Small intestine (tissue), 7 donors: ENCODE measurements at regions not wholly inside any gene's neighbourhood (a gene's known extent, or its start where the extent isn't known, plus 50 kb on each side); places are given as distances from the start of the nearest gene placed in this dataset.

Source experiments
- DNase-seq, 2 donors: peaks; one replicate each; pipeline versions ENCODE4 v3.0.0 to v3.0.0-alpha.2; 2013
- FAIRE-seq: peaks from 2 replicates; lab custom pipeline; 2012; peaks lifted over from hg19 to GRCh38; lab: Jason Lieb, UNC
- H3K27ac ChIP-seq, 3 donors: one replicate each; pipeline ENCODE4 v1.5.1; 2013; ENCODE audit warnings: low read length in 2 of 3, mild to moderate bottlenecking in 2 of 3, control low read depth in 1 of 3, inconsistent platforms in 1 of 3, low read depth in 1 of 3, moderate library complexity in 1 of 3
- H3K27me3 ChIP-seq, 3 donors: one replicate each; pipeline ENCODE4 v1.6.1; 2013; ENCODE audit warnings: low read length in 3 of 3, inconsistent platforms in 1 of 3; ENCODE audit not compliant: control insufficient read depth in 3 of 3, insufficient read depth in 3 of 3
- H3K36me3 ChIP-seq, 3 donors: one replicate each; pipeline ENCODE4 v1.6.1; 2013; ENCODE audit warnings: low read length in 3 of 3, inconsistent platforms in 1 of 3, low read depth in 1 of 3, mild to moderate bottlenecking in 1 of 3, moderate library complexity in 1 of 3; ENCODE audit not compliant: control insufficient read depth in 3 of 3, insufficient read depth in 2 of 3
- H3K4me1 ChIP-seq, 3 donors: one replicate each; pipeline ENCODE4 v1.6.1; 2013; ENCODE audit warnings: low read length in 2 of 3, inconsistent platforms in 1 of 3, low read depth in 1 of 3, mild to moderate bottlenecking in 1 of 3, moderate library complexity in 1 of 3; ENCODE audit not compliant: control insufficient read depth in 3 of 3, insufficient read depth in 2 of 3
- H3K4me3 ChIP-seq, 3 donors: one replicate each; pipeline ENCODE4 v1.5.1; 2013; ENCODE audit warnings: low read length in 3 of 3, control low read depth in 1 of 3, inconsistent platforms in 1 of 3, low read depth in 1 of 3, mild to moderate bottlenecking in 1 of 3, moderate library complexity in 1 of 3
- H3K9me3 ChIP-seq, 2 donors: one replicate each; pipeline ENCODE4 v1.6.1; 2013; ENCODE audit warnings: low read depth in 1 of 2, low read length in 1 of 2; ENCODE audit not compliant: control insufficient read depth in 2 of 2, insufficient read depth in 1 of 2
- WGBS, 3 donors: extraction: QIAGEN DNeasy Blood & Tissue Kit; methylation state at CpG; one replicate each; pipeline ENCODE4 v1.1.7; 2013; 5-methylcytosine and 5-hydroxymethylcytosine counted together
- donor health status: healthy with polysubstance abuse.
- donor health status: control.
- donor health status: control.
- donor health status: Bipolar disorder and iron deficiency.
- donor health status: healthy.

DNA sequence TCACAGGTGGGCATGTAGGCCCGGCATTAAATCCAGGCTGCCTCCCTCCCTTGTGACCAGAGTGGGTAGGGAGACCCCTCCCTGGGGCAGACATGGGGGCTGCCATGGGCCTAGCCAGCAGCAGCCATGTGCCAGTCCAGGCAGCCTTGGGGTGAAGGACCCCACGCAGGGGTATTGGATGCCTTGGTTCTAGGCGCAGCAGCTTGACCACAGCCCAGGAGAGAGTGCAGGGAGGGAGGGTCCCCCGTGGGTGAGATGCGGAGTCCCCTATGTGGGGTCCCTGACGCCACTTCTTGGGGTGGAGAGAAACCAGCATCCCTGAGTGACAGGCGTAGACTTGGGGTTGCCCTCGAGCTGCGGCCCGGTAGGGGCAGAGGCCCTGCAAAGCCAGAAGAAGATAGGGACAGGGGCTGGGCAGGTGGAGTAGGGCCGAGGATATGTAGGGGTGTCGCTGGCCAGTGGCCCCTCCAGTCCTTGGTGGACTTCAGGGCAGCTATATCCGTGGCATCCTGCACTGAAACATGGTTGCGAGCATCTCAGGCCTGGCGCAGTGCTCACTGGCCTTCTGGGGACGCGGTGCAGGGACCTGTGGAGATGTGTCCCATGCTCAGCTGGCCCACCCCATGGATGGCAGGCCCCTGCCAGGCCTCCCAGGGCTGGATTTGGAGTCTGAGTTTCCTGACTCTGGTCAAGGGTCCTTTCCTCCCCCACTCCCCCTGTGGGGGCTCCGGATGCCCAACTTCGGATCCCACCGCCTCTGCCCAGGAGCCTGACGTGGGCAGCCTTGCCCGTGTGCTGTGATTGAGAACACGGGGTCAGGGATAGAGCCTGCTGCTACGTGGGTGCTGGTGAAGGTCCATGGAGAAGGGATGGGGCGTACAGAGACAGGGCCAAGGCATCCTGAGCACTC, 1179.8 kb downstream of the BRD1 start:
- Histone ChIP-seq H3K27me3 (no peaks in the 10 kb centered on the region), H3K27ac (no peak overlapping the region), H3K4me1 (no peaks in the 10 kb centered on the region), H3K9me3 (no peaks in the 10 kb centered on the region), H3K36me3 (no peaks in the 10 kb centered on the region), H3K4me3 (no peak overlapping the region)
- no peak for DNase-seq
- no peak for FAIRE-seq
- WGBS, 3 donors, result 85 to 90% (median 87%) methylated on average over 25 of the region's 25 CpGs

DNA sequence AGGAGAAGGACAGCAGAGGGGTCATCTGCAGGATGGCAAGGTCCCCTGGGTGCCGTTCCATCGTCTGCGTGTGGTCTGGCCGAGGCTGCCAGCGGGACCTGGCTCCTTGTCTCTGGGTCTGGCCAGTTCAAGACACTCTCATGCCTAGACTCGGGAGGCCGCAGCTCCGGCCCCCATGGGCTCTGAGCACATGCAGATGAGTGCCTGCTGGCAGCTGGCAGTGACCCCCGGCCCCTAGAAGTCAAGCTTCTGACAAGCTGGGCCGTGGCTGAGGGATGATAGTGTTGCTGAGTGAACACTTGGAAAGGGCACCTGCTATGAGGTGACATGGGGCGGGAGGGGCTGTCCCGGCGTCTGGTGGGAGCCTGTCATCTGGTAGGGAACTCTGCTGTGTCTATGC, 1180.6 kb downstream of the BRD1 start:
- FAIRE-seq, result no peak
- Histone ChIP-seq H3K27me3 (no peaks in the 10 kb centered on the region), H3K9me3 (no peaks in the 10 kb centered on the region), H3K4me3 (no peak overlapping the region), H3K4me1 (no peaks in the 10 kb centered on the region), H3K36me3 (no peaks in the 10 kb centered on the region), H3K27ac (no peak overlapping the region)
- 75 to 89% (median 83%) methylated on average over 13 of the region's 13 CpGs for WGBS, 3 donors
- no peak for DNase-seq

DNA sequence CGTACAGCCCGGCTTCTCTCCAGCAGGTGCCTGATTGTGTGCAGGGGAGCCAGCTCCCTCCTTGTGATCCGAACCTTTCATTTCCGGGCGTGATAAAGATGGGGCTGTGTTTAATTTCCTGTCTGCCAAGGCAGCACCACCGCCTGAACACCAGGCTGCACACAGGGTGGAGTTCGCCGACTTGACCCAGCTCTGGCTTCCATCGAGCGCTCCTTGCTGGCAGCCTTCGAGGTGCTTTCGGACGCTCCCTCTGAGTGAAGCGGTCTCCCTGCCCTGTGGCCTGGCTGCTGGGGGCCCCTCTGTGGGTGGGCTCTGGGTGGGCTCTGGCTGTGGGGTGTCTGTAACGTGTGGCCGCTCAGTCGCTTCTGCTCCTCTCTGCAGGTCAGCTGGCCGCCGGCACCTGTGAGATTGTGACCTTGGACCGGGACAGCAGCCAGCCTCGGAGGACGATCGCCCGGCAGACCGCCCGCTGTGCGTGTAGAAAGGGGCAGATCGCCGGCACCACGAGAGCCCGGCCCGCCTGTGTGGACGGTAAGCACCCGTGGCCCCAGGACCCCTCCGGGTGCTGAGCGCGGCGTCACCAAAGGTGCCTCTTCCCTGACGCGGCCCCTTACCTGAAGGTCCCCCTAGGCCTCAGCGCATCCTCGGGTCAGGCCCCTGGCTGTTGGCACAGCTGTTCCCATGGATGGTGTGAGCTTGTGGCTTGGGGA, 1181.3 kb downstream of the BRD1 start:
- 88 to 92% (median 91%) methylated on average over 35 to 42 of the region's 42 CpGs for WGBS, 3 donors
- no peaks in the 10 kb centered on the region for H3K4me1 ChIP-seq
- no peak overlapping the region for H3K4me3 ChIP-seq
- H3K36me3 ChIP-seq, result no peaks in the 10 kb centered on the region
- FAIRE-seq (no peak), DNase-seq (no peak)
- H3K27ac ChIP-seq, result no peak overlapping the region
- no peaks in the 10 kb centered on the region for H3K27me3 ChIP-seq
- H3K9me3 ChIP-seq, result no peaks in the 10 kb centered on the region

DNA sequence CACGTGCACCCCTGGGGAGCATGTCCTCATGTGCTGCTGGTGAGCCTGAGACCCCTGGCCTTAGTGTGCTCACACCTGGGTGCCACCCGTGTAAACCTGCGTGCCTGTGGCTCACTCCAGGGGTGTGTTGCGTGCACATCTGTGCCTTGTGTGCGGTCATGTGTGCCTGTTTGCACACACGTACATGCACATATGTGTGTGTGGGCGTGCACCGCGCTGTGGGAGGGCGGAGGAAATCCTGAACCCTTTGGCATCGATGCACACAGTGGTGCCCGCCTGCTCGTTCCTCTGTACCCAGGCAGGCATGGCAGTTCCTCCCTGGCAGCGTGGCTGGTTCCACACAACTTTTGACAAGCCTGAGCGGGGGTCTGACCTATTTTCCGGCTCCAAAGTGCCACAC, 1181.9 kb downstream of the BRD1 start:
- no peaks in the 10 kb centered on the region for H3K4me1 ChIP-seq
- WGBS, 3 donors, result 77 to 89% (median 82%) methylated on average over 15 to 16 of the region's 16 CpGs
- no peak for DNase-seq
- H3K27me3 ChIP-seq, result no peaks in the 10 kb centered on the region
- no peak overlapping the region for H3K27ac ChIP-seq
- no peaks in the 10 kb centered on the region for H3K9me3 ChIP-seq
- H3K4me3 ChIP-seq, result no peak overlapping the region
- FAIRE-seq, result no peak
- no peaks in the 10 kb centered on the region for H3K36me3 ChIP-seq

DNA sequence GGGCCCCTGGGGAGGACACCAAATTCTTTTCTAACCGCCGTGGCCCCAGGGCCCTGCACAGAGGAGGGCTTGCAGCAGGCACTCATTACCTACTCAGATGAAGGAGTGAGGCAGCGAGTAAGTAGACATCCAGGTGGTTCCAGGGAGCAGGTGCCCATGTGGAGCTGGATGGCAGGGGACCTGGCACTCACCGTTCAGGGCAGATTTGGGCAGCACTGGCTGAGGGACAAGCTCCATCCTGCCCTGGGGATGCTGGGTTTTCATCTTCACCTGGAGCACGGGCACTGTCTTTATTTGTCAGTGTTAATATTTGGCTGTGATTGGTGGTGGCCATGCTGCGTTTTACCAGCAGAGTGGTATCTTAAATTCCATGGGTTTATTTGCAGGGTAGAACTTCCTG, 1182.7 kb downstream of the BRD1 start:
- Histone ChIP-seq H3K4me1 (no peaks in the 10 kb centered on the region), H3K9me3 (no peaks in the 10 kb centered on the region), H3K4me3 (no peak overlapping the region), H3K27ac (no peak overlapping the region), H3K36me3 (no peaks in the 10 kb centered on the region), H3K27me3 (no peaks in the 10 kb centered on the region)
- WGBS, 3 donors, result 62 to 78% (median 62%) methylated on average over 6 of the region's 6 CpGs
- DNase-seq, result no peak
- no peak for FAIRE-seq

DNA sequence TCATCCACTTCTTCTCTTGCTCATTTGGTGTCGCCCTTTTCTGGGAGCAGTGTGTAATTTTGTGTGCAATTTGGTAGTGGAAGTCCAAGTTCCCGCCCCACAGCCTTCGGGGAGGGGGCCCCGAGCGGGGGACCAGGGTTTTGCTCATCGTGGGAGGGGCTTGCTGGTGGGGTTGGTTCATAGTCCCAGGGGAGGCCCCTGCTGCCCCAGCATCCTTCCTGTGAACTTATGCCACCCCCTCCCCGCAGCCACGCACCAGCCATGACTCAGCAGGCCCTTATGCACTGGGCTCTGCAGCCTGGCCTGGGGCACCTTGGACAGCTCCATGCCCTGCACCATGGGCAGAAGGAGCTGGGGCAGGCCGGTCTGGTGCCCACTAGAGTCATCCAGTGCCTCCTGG, 1183.6 kb downstream of the BRD1 start:
- no peaks in the 10 kb centered on the region for H3K4me1 ChIP-seq
- no peaks in the 10 kb centered on the region for H3K27me3 ChIP-seq
- FAIRE-seq (no peak), DNase-seq (no peak)
- WGBS, 3 donors, result 41 to 52% (median 49%) methylated on average over 9 of the region's 9 CpGs
- no peak overlapping the region for H3K4me3 ChIP-seq
- H3K27ac ChIP-seq, result no peak overlapping the region
- H3K36me3 ChIP-seq, result no peaks in the 10 kb centered on the region
- no peaks in the 10 kb centered on the region for H3K9me3 ChIP-seq

DNA sequence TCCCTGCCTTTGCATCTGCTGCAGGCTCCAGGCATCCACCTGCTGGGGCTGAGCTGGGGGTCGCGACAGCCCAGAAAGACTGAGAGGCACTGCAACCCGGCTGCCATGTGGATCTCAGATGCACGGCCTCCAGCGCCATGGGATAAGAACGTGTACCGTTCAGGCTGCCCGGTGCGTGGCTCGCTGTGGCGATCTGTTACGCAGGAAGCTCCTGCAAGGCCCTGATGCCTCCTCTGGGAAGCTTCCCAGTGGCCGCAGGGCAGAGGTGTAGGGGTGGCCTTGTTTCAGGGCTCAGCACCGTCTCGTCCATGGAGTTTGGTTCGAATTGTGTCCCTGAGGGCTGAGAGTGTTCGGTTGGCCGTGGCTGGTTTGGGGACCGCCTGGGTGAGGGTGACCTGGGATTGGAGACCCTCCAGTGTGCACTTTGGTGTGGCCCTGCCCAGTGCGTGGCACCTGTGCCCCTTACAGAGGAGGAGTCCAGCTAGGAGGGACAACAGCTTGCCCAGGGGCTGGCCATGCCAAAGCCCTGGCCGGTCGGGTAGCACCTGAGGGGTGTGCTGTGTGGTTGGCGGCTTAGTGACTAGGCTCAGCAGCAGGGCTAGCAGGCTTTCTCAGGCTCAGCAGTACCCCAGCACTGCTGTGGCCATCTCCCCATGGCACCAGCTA, 1184.5 kb downstream of the BRD1 start:
- Histone ChIP-seq H3K36me3 (no peaks in the 10 kb centered on the region), H3K4me1 (no peaks in the 10 kb centered on the region), H3K9me3 (no peaks in the 10 kb centered on the region), H3K27me3 (no peaks in the 10 kb centered on the region), H3K4me3 (no peak overlapping the region), H3K27ac (no peak overlapping the region)
- FAIRE-seq (no peak), DNase-seq (no peak)
- WGBS, 3 donors, result 89 to 90% (median 89%) methylated on average over 23 of the region's 23 CpGs

DNA sequence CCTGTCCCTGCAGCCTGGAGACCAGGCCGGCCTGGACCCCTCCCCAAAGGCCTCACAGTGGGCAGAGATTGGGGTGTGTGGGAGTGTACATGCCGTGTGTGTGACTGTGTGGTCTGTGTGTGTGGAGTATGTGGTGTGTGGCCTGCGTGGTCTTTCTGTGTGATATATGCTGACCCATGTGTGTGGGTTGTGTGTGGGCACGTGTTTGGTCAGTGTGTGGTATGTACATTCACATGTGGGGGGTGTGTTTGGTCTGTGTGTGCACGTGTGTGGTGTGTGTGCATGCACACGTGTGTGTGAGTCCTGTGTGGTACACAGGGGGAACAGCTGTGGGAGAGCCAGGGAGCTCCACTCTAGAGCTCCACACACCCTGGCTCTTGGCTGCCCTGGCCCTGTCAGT, 1185.1 kb downstream of the BRD1 start:
- Histone ChIP-seq H3K4me1 (no peaks in the 10 kb centered on the region), H3K36me3 (no peaks in the 10 kb centered on the region), H3K4me3 (no peak overlapping the region), H3K9me3 (no peaks in the 10 kb centered on the region), H3K27ac (no peak overlapping the region), H3K27me3 (no peaks in the 10 kb centered on the region)
- FAIRE-seq (no peak), DNase-seq (no peak)
- 62 to 83% (median 76%) methylated on average over 6 of the region's 6 CpGs for WGBS, 3 donors
